Brain pericyte (primary cell): ENCODE measurements at regions not wholly inside any gene's neighbourhood (a gene's known extent, or its start where the extent isn't known, plus 50 kb on each side); places are given as distances from the start of the nearest gene placed in this dataset.
"Not testable (repeated sequence)": the region's sequence is repeated elsewhere in the genome, so short reads cannot be mapped to it uniquely, and the experiment has no call there.

Source experiments
- DNase-seq: peaks from one replicate; pipeline ENCODE4 v3.0.0-alpha.2; 2012; ENCODE audit warnings: low read depth, low spot score

- DNase-seq = no peak
Measured at GRCh38 chr14:43087666-43088065, 1419.4 kb downstream of the FSCB start.

GRCh38 chr14:43085819-43086218 lies 1421.3 kb downstream of the FSCB start:
- DNase-seq = no peak

- DNase-seq = not testable (repeated sequence)
Measured at GRCh38 chr14:43067372-43067771, 1439.7 kb downstream of the FSCB start.

- no peak for DNase-seq
Measured at GRCh38 chr14:43056106-43056505, 1449.4 kb downstream of the LRFN5 start.

- DNase-seq = no peak
Measured at GRCh38 chr14:43052897-43053296, 1446.2 kb downstream of the LRFN5 start.

GRCh38 chr14:43043850-43044249 lies 1437.2 kb downstream of the LRFN5 start:
- DNase-seq = no peak

- DNase-seq = no peak
Measured at GRCh38 chr14:43042408-43042807, 1435.7 kb downstream of the LRFN5 start.

GRCh38 chr14:43041976-43042375 lies 1435.3 kb downstream of the LRFN5 start:
- DNase-seq = no peak

GRCh38 chr14:43041207-43041606 lies 1434.5 kb downstream of the LRFN5 start:
- no peak for DNase-seq

GRCh38 chr14:43039881-43040280 lies 1433.2 kb downstream of the LRFN5 start:
- no peak for DNase-seq

- no peak for DNase-seq
Measured at GRCh38 chr14:43031598-43031997, 1424.9 kb downstream of the LRFN5 start.

GRCh38 chr14:43022094-43022800 lies 1415.6 kb downstream of the LRFN5 start:
- DNase-seq = no peak

GRCh38 chr14:43019826-43020225 lies 1413.2 kb downstream of the LRFN5 start:
- DNase-seq = no peak

GRCh38 chr14:43014338-43014737 lies 1407.7 kb downstream of the LRFN5 start:
- DNase-seq = no peak

GRCh38 chr14:43012817-43013216 lies 1406.1 kb downstream of the LRFN5 start:
- DNase-seq = no peak

GRCh38 chr14:43005807-43006206 lies 1399.1 kb downstream of the LRFN5 start:
- no peak for DNase-seq

GRCh38 chr14:43003845-43004244 lies 1397.2 kb downstream of the LRFN5 start:
- no peak for DNase-seq

- no peak for DNase-seq
Measured at GRCh38 chr14:43001731-43002130, 1395.1 kb downstream of the LRFN5 start.

- no peak for DNase-seq
Measured at GRCh38 chr14:42994051-42994736, 1387.5 kb downstream of the LRFN5 start.

GRCh38 chr14:42992930-42993329 lies 1386.3 kb downstream of the LRFN5 start:
- DNase-seq = no peak

- DNase-seq = no peak
Measured at GRCh38 chr14:42980419-42980818, 1373.7 kb downstream of the LRFN5 start.

GRCh38 chr14:42973171-42973570 lies 1366.5 kb downstream of the LRFN5 start:
- not testable (repeated sequence) for DNase-seq

- no peak for DNase-seq
Measured at GRCh38 chr14:42965512-42965911, 1358.8 kb downstream of the LRFN5 start.
